Uterus (tissue), 2 donors: ENCODE measurements at regions not wholly inside any gene's neighbourhood (a gene's known extent, or its start where the extent isn't known, plus 50 kb on each side); places are given as distances from the start of the nearest gene placed in this dataset.

ENCODE experiments used
- POLR2A ChIP-seq, 2 donors: fragments of 450-650 bp; IDR thresholded peaks; one replicate each; pipeline ENCODE4 v1.6.1; 2016; ENCODE audit warnings: antibody characterized with exemption in 2 of 2, mild to moderate bottlenecking in 1 of 2, moderate library complexity in 1 of 2
- TF ChIP-seq, protein P1 (sequence below), 4 experiments: fragments of 200-600 bp in 2 of 4; fragments of 450-650 bp in 2 of 4; sonication (generic) in 2 of 4; IDR thresholded peaks; one replicate each; pipeline ENCODE4 v1.5.1; 2016 to 2019; ENCODE audit warnings: antibody characterized with exemption in 4 of 4, mild to moderate bottlenecking in 2 of 4, moderate library complexity in 1 of 4

DNA sequence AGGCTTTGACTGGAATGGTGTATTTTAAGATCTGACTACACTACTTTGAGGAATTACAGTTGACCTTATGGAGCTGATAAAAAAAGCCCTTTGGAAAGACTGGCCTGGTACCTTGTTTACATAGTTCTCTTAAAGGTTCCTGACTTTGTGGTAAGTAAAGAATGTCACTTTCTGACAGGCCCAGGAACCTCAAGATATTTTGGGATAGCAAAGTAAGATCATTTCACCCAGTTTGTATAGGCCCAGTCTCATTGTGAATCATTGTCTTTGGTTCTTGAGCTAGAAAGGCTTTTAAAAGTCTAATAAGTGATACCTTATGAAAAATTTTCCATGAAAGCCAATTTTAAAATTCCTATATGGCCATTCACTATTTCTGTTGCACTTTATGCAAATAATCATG is 316.3 kb upstream of the LRRTM4 start:
- TF ChIP-seq, protein P1, sequence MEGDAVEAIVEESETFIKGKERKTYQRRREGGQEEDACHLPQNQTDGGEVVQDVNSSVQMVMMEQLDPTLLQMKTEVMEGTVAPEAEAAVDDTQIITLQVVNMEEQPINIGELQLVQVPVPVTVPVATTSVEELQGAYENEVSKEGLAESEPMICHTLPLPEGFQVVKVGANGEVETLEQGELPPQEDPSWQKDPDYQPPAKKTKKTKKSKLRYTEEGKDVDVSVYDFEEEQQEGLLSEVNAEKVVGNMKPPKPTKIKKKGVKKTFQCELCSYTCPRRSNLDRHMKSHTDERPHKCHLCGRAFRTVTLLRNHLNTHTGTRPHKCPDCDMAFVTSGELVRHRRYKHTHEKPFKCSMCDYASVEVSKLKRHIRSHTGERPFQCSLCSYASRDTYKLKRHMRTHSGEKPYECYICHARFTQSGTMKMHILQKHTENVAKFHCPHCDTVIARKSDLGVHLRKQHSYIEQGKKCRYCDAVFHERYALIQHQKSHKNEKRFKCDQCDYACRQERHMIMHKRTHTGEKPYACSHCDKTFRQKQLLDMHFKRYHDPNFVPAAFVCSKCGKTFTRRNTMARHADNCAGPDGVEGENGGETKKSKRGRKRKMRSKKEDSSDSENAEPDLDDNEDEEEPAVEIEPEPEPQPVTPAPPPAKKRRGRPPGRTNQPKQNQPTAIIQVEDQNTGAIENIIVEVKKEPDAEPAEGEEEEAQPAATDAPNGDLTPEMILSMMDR (IDR thresholded peaks at IDR 0.05): no peak
- no peak for TF ChIP-seq POLR2A (IDR thresholded peaks at IDR 0.05)
